HG02938 (cell line): ENCODE measurements at regions not wholly inside any gene's neighbourhood (a gene's known extent, or its start where the extent isn't known, plus 50 kb on each side); places are given as distances from the start of the nearest gene placed in this dataset.
"Not testable (repeated sequence)": the region's sequence is repeated elsewhere in the genome, so short reads cannot be mapped to it uniquely, and the experiment has no call there.

Source experiments
- ATAC-seq: cut with Tn5 transposase; IDR thresholded peaks from one replicate; pipeline ENCODE4 v1.9.1; 2021; ENCODE audit warnings: mild to moderate bottlenecking, moderate library complexity; ENCODE audit not compliant: unreplicated experiment

DNA sequence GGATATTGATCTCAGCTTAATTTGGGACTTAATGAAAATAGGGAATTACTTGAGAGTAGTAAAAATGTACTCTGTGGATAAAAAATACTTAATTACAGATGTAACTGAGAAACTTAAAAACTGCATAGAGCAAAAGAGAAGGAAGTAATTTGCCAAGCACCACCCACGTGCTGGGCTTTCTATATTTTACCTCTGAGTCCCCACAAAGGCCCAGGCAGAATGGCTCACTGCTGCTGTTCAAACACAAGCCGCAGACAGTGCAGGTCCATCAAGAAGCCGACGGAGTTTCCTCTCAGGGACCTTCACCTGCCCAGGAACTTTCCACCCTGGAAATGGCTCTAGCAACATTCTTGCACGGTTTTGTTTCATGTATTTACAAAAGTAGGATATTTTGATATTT, 77.2 kb upstream of the TRPM1 start:
- no peak for ATAC-seq

DNA sequence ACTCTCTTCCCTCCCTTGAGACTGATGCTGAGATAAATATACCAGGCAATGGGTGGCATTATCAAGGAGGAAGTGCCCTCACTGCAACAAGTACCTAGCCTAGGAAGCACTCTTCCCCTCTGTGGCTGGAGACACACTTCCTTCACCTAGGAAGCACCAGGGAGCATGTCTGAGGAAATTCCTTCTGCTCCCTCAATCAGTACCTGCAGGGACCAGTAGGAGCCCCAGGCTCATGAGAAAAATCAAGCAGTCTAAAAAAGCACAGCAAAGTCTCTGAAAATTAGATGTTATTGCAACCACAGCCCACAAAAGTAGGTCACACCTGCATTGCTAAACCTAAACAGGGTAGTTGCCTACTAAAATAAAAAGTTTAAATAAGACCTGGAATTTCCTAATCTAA, 78.2 kb upstream of the TRPM1 start:
- no peak for ATAC-seq

DNA sequence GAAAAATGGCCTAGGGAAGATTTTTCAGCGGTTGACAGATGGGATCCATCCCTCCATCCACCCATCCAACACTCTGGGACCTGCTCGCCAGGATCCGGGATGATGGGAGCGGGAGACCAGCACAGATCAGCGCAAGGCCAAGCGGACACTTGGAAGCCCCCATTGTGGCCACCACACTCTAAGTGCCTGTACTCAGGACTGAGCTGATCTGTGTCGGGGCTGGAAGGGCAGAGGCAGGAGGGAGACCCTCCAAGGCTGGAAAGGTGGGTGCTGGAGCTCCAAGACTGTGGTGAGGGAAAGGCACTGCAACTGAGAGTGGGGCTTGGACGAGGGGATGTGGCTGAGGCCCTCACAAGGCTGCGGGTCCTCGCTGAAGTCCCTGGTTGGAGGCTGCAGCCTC, 91.8 kb upstream of the TRPM1 start:
- ATAC-seq, result no peak

DNA sequence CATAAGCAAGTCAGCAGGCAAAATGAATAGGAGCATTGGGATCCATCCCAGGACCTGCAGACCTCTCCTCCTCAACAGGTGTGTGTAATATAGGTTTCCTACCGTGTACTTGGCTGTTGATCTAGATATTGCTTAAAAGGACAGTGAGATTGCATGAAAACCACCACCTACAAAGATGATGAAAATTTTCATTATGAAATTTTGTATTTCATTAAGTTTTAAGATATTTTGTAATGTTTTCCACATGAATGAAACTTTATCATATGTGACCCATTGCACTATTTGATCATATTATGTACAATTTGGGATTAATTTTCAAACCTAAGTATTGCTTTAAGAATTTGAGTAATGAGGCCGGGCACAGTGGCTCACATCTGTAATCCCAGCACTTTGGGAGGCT, 94.3 kb upstream of the TRPM1 start:
- no peak for ATAC-seq

DNA sequence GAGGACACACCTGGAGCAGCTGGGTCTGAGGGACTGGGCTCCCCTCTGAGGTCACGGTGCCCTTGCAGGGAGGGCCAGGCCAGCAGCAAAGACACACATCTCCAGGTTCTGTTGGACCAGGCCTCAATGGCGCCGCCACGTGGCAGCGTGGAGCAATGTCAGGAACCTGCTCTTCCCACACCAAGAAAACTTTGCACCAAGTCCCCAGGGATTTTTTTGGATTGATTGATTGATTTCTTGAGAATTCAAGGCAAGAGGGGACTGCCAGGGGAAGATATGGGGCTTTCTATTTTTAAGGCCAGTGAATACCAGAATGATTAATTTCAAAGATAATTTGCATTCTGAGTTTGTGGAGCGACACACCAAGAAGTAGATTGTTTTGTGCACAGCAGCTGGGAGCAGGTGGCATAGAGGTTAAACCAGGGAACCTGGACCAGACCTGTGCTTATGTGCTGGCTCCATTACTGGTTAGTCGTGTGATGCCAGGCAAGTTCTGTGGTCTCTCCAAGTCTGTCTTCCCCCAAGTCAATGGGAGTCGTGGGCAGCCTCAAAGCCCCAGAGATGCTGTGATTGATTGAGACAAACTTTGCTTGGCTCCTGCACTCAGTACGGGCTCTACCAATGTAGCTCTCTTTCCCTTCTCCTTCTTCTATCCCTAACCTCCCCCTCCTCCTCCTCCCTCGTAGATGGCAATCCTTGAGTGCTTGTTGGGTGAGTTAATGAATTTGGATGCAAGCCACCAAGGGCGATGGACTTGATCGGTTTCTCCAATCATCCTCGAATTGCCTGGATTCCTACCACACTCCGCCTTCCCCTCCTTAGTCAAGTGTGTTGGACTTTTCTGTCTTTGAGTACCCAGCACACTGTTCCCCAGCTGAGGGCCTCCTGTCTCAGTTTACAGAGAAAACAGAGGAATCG, 96.2 kb upstream of the TRPM1 start:
- ATAC-seq, result no peak

DNA sequence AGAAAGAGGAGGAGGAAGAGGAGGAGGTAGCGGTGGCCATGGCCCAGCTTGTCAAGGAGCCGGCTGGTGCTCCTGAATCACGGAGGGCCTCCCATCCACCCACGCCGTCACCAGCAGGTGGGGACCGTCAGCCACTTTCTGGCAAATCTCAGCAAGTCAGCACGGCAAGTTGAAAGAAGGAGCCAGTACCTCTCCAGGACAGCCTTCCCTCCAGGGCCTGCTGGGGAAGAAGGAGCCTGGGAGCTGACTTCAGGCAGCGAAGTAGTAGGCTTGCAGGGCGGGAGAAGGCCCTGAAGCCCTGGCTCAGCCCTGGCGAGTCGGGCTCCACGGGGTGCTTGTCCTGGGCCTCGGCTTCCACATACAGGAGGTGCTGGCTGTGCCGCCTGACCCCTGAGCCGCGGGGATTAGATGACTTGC, 99.2 kb upstream of the TRPM1 start:
- no peak for ATAC-seq

DNA sequence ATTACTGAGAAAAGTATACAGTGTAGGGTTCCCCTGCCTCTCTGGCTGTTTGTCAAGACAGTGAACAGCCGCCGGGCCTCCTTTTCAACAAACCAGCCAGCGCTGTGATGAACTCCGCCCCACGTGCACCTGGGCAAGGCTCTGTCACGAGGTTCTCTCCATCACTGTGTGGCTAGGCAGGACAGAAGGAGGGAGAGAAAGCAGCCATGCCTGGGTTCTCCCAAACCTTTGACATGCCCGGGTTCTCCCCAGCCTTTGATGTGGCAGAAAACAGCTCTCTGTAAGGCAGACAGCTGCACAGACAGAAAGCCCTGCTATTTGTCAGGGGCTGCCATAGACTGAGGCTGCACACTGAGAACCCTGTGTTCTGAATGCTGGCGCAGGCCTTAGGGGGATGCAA, 101.4 kb upstream of the TRPM1 start:
- ATAC-seq, result no peak

DNA sequence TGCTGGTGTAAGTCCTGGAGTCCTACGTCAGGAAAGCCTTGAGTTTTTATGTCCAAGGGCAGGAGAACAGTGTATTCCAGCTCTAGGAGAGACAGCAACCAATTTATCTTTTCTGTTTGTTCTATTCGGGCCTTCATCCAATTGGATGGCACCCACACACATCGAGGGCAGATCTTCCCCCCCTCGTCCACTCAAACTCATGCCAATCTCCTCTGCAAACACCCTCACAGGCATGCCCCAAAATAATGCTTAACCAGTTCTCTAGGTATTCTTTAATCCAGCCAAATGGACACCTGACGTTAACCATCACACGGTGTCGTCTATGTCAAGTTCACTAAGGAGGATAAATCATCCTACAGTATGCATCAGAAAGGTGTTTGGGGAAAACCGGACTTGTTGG, 102.5 kb upstream of the TRPM1 start:
- no peak for ATAC-seq

DNA sequence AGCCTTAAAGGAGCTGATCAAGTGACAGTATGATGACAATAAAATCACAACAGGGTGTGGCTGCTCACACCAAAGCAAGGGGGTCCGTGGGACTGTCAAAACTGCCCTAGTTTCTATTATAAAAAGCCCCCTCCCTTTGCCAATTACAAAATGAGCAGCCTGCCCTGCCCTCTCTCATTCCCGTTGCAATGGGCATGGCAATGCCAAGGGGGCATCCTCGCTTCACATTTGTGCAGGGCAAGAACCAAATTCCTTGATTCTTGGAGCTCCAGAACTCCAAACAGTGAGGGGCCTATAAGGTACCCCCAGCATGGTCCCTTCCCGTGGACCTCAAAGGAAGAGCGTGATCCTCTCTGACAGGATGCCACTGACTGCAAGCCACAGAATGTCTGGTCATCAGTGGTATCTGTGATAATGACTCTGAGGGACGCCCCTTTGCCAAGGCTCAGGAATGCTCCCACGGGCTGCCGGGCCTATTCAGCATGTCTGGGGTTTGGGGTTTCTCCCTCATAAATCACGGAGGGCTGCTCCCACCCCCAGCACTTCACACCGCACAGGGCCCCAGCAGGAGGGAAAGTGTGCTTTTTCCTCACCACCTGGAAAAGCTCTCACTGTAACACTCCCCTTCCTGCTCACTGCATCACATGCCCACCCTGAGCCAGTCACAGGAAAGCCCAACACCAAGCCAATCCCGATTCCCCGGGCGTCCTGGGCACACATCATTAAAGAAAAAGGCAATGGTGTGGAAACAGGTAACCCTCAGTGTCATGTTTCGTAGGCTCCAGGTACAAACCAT, 105.1 kb upstream of the TRPM1 start:
- ATAC-seq, result no peak

DNA sequence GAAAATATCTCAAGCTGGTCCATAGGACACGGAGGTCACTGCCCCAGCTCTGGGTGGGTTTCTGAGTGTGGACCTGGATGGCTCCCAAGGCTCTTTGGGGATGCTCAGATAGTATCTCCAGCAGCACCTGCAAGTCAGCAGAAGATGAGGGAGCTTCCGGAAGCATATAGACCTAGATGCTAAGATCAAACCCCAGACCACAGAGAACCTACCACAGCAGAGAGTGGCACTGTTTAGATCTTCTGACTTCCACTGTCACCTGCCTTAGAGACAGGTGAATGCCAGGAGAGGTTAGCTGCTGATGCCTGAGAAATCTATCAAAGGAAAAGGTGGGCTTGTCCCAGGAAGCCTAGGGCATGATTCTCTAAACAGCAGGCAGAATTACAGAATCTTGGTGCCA, 105.7 kb upstream of the TRPM1 start:
- ATAC-seq, result no peak

DNA sequence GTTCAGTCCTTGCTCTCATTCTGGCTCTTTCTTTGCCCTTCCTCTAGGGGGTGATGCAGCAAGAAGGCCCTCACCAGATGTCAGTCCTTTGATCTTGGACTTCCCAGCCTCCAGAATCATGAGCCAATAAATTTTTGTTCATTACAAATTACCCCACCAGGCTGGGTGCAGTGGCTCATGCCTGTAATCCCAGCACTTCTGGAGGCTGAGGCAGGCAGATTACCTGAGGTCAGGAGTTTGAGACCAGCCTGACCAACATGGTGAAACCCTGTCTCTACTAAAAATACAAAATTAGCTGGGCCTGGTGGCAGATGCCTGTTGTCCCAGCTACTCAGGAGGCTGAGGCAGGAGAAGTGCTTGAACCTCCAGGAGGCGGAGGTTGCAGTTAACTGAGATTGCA, 106.3 kb upstream of the TRPM1 start:
- not testable (repeated sequence) for ATAC-seq

DNA sequence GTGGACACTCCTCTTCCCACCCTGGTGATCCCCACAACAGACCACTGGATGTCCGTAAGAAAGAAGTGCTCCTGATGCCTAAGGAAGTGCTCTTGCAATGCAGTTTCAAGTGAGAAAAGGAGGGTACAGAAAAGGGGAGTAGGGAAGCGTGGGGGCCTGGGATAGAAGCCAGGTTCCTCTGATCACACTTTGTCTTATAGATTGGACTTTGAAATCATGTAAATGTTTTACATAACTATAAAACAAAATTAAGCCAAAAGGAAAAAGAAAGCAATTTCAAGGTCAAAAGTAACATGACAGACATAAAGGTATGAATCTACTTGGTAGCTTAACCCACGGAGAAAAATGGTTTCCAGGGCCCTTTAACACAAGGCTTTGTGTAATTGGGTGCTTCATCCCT, 107.3 kb upstream of the TRPM1 start:
- ATAC-seq, result no peak

DNA sequence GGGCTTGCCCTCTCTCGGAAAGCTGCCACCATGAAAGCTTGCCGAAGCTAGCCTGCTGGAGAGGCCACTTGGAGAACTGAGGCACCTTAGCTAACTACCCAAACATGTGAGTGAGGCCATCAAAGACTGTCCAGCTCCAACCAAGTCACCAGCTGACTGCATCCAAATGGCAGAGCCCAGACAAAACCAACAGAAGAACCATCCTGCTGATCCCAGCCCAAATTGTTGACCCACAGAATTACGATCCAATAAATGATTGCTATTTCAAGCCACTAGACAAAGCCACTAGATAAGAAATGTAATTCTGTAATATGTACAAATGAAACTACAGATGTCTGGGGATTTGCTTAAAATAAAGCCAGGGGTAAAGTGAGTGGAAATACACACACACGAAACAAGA, 109.8 kb upstream of the TRPM1 start:
- no peak for ATAC-seq

DNA sequence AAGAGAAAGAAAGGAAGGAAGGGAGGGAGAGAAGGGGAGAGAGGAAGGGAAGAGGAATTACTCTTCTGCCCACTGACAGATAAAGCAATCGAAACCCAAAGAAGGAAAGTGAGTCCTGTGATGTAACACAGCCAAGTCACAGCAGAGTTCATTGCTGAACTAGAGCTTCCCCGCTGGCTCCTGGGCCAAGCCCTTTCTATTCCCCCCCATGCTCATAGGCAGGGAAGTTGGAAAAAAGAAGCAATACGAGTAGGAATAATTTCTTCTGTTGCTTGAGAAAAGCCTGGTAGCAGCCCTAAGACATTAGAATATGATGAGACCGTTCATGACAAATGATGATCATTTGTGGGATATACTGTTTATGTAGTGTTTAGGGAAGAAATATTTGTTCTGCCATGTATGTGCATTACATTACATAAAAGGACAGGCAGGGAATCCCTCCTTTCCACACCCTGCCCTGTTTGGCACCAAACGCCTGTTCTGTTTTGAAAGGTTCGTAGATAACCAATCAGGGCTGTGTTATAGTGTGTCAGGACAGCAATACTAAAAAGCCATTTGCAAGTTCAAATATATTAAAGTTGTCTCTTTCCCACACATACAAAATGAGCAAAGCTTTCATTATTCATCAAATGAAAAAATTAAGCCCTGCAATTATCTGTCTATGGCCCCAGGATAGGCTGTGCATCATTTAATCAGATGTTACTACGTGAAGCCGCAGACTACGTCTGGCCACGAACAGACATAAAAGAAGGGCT, 111.0 kb upstream of the TRPM1 start:
- no peak for ATAC-seq

DNA sequence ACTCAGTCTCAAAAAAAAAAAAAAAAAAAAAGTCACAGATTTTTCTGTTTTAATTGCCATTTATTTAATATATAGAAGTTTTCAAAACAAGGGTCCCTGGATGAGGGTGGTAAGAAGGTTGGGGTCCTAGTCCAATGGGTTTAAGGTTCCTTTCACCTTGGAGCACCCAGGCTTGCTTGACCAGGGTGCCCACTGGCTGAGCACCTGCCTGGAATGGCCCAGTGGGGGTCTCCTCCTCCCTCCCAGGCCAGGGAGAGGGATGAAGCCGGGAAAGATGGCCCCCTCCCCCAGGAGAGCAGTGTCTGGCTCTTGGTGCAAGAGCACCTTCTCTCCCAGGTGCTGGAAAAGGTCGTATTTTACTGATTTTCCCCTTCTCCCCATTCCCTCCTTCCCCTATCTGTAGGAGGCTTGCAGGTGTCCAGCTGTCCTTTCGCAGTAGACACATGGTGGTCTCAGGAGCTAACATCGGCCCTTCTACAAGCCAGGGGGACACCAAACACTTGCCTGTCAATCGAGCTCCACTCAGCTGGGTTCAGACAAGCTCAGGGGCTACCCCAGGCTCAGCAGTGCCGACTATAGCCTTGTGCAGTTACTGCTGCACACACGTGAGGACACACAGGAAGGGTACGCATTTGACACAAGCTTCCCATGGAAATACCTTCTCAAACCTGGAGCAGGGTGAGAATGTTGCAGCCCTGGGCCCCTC, 112.3 kb upstream of the KLF13 start:
- ATAC-seq, result no peak

DNA sequence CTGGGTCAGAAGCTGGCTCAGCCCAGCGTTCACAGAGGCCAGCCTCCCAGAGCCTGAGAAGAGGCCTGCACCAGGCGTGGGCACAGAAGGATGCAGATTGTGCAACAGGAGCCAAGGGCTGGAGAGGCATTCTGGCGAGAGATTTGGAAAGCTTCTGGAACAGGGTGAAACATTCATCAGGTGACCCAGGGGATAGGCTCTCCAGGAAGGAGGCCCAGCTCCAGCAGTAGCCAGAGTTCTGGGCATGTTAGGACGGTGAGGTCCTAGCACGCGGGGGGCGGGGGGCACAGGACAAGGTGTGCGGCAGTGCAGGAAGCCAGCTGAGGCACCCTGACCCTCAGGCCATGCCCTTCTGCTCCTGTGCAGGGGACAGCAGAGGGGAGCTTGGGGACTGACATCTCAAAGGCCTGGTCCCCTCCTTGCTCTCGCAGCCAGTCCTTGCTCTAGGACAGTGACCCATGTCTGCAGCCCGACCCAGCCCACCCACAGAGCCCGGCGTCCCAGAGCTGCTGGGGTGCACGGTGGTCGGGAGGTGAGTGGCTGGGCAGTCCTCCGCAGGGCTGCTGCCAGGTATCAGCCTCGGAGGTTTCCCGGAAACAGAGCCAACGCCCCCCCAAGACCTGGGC, 111.7 kb upstream of the KLF13 start:
- no peak for ATAC-seq

DNA sequence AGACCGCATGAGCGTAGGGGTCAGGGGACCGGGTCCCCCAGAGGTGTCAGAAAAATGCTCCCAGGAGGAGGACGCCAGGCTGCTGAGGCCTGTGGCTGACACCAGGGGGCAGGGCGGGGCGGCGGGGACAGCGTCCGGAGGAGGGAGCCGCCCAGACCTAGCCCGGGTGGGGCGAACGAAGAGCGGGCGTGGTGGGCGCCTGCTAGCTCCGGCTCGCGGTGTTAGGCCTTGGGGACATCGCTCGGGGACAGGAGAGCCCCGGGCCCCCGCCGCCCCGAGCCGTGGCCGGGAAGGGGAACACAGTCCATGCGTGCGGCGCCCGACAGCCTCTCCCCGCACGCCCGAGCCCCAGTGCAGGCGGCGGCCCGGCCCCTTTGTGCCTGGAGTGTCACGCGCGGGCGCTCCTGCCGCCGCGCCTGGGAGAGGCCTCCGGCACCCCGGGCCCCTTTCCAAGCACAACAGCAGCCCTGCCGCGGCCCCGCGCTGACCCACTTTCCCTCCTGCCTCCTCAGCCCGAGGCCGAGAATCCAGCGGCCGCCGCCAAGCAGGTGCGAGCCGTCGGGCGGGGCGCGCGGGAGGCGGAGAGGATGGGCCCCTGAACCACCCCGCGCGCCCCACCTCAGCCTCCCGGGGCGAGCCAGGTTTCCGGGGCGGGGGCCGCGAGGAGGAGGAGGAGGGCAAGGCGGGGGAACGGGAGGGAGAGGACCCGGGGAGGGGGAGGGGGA, 111.0 kb upstream of the KLF13 start:
- ATAC-seq, result peak; percentile 69

DNA sequence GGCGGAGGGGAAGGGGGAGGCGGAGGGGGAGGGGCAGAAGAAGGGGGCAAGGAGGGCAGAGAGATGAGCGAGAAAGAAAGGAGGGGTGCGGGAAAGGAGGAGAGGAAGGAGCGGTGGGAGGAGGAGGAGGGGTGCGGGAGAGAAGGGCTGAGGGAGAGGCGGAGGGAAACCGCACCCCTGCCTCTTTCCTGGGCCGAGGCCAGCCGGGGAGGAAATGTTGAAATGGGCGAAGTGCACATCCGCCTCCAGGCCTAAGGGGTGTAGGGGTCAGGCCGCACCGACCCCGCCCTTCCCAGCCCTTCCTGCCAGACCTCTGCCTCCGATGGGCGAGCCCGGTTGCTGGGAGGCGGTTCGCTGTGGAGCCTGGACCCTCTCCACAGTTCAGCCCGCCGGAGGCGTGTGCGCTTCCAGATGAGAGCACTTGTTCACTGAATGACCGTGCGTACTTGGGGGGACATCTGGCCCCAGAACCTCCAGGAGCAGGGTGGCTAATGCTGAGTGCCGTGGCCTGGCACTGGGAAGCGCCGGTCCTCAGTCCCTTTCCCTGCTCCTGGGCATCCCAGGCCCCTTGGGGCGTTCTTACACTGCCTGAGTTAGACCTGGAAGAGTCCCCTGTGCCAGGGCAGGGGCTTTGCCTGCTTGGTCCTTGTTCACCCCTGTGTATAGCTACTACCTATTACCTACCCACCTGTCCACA, 110.3 kb upstream of the KLF13 start:
- peak; percentile 39 for ATAC-seq

DNA sequence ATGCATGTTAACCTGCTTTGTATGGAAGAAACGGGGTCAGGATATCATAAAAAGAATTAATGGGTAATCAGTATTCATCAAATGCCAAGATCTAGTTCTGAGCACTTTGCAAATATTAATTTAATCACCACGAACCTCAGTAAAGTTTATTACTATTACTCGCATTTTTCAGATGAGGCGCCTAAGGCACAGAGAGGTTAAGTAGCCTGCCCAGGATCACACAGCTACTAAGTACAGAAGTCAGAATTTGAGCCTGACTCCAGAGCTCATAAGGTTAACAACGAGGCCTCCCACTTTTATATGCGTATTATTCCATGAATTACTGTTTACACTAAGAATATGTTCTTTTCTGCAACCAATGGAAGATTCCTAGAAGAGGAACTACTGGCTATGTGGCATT, 109.6 kb upstream of the KLF13 start:
- ATAC-seq, result no peak
